Glomerular visceral epithelial cell (primary cell): ENCODE measurements at regions not wholly inside any gene's neighbourhood (a gene's known extent, or its start where the extent isn't known, plus 50 kb on each side); places are given as distances from the start of the nearest gene placed in this dataset.

Experiments used
- DNase-seq: peaks from one replicate; pipeline ENCODE4 v3.0.0-alpha.2; 2016; ENCODE audit errors: extremely low spot score

DNA sequence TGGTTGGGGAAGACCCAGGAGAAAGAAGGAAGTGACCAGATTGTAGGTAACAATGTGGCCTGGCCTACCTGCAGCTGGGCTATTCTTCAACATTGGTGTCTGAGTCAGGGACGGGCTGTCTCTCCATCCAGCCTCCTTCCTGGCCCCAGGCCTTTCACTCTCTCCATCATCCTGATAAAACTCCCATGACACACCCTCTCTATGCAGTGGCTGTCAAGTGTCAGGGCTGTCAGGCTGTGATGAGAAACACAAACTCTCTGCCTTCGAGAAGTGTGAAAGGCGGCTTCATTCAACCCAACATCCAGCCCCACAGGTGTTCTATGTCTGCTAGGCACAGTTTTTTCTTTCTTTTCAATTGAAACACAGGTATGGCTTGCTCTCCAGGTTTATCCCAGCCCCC lies 153.3 kb upstream of the VSTM2B start:
- no peak for DNase-seq

DNA sequence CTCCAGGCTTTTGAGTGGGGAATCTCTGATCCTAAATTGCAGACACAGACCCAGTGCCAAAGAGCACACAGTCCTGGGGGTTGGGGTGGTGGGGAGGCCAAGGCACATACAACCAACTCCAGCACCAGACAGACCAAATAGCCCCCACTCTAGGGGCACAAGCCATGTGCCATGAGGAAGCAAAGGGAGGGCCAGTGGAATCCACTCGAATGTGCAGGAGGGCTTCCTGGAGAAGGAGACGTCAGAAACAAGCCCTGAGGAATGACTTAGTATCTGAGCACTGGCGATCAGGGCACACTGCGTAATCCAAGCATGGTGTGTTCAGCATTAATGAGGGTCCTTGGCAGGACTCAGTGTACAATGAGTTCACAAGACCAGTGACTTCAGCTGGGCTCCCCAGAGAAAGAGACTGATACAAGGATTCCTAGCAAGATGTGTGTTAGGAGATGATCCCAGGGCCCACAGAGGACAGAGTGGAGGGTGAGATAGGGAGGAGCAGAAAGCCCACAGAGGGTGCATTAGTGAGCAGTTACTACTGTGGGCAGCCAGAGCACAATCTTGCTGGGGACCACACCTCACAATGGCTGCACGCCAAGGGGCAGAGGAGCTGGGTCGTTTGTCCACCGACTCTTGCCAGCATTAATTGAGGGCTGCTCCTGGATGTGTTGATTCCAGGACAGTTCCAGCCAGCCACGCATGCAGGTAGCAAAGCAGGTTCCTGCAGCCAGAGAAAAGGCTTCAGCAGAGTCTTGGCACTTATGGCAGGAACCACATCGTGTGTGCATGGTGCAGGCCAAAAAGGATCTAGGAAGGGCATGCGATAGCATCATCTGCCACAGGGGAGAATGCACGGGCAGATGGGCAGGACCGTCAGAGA lies 152.6 kb upstream of the VSTM2B start:
- no peak for DNase-seq

DNA sequence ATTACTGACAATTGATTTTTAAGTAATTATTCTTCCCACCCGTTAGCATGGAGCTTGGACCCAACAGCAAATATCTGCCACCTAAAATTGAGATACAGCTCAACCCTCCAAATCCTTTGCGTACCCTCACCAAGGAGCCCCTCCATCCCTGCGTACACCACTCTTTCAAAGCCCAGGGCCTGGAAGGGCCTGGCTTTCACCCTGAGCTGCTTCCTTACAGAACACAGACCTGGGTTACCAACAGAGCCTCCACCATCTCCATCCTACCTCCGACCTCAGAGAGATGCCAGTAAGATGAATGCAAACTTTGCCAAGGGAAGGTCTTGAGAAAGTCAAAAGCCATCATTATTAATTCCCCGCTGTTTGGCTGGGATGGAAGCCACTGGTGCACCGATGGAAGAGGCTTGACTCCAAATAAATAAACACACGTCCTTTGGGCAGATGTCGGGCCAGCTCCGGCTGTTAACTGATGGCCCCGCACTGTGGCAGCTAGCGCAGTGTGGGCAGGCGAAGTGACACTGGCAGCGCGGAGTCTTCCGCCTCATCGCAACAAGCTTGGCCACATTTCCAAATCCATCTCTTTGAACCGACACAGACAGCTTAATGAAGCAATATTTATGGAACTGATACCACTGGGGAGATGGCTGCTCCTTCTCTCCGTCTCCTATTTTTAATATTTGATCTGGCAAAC lies 150.2 kb upstream of the VSTM2B start:
- DNase-seq: no peak

DNA sequence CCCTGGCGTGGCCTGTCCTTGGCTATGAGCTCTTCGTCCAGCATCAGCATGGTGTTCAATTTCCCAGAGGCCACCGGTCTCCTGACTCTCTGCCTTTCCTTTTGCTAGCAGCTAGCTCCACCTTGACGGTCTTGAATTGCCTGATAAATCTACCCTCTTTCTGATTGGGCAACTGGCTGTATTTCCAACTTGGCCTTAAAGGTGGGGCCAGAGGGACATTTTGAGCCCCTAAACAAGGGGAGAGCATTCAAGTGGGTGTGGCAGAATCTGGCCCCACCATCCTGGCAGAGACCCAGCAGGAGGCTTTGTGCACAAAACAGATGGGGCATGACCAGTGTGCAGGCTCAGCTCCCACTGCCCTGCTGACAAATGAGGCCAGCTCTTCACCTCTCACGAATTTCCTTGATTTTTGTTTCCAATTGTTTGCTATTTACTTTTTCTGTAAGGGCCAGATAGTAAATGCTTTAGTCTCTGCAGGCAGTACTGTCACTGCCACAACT lies 148.9 kb upstream of the VSTM2B start:
- no peak for DNase-seq

DNA sequence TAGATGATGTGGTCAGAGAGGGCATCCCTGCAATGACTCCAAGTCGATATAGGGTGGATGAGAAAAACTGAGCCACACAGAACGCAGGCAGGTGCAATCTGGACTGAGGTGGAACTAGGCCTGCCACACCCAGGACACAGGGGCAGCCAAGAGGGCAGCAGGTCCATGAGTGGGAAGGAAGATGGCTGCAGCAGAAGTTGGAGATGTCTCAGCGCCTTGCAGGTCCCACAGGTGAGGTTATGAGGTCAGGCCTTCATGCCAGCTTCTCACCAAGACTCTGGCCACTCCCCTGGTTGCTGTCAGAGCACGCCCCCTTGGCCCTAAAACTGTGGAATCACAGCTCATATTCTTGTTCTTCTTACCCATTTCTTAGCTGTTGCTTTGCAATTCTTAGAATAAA lies 147.7 kb upstream of the VSTM2B start:
- no peak for DNase-seq

- DNase-seq: no peak
Observed at GRCh38 chr19:29378543-29379080, 147.2 kb upstream of the VSTM2B start.

DNA sequence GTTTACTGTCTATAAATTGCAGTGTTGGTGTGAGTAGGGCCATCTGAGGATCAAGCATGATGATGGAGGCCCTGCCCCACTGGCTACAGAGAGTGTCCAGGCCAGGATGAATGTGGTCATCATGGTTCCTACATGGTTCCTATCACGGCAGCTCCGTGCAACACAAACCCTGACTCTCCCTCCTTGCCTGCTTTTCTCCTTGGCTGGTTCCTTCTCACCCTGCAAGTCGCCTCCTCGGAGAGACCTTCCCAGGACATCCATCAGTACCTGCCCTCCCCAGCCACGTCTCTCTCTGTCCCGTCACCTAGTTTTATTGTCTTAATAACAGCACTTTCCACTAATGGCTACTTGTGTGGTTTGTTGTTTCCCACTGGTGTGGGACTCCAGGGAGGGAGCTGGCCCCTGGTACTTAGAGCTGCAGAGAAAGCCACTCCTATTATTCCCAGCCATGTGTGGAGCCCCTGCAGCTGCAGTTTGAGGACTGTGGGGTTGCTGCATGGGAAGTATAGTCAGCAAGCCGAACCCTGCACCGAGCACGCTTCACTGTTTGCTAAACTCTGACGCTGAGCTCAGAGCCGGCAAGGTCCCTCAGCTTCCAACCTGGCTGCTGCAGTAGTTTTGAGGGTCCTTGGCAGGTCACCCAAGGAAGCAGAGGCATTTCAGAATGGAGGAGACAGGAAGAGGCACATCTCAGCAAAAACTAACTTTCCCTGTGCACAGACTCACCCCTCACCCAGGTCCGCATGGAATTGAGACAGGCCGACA lies 146.4 kb upstream of the VSTM2B start:
- no peak for DNase-seq

- no peak for DNase-seq
Observed at GRCh38 chr19:29380581-29380980, 145.2 kb upstream of the VSTM2B start.

DNA sequence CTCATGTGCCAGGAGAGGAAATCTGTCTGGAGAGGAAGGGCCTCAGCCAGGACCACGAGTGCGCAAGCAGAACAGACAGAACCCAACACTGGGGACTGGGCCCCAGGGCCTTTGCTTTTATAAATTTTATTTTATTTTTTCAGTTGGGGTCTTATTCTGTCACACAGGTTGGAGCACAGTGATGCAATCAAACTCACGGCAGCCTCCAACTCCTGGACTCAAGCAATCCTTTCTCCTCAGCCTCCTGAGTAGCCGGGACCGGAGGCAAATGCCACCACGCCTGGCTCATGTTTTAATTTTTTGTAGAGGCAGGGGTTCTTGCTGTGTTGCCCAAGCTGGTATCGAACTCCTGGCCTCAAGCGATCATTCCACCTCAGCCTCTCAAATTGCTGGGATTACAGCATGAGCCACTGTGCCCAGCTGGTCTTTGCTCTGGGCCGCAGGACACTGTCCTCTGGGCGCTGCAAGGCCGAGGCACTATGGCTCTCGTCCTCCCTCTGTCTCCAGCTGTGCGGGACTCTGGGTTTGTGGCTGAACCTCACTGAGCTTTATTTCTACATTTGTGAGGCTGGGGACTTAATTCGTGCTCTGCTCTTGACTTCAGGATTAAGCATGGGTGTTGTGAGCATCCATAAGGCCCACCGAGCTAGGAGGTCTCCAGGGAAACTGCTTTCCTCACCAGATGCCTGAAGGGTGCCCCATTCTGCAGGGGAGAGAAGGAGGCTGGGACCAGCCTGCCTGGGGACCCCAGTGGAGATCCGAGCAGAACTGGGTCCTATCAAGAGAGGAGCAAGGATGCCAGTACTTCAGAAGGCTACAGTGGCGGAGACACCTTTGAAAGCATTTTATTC lies 144.2 kb upstream of the VSTM2B start:
- DNase-seq: no peak

- no peak for DNase-seq
Observed at GRCh38 chr19:29383696-29384095, 142.1 kb upstream of the VSTM2B start.

DNA sequence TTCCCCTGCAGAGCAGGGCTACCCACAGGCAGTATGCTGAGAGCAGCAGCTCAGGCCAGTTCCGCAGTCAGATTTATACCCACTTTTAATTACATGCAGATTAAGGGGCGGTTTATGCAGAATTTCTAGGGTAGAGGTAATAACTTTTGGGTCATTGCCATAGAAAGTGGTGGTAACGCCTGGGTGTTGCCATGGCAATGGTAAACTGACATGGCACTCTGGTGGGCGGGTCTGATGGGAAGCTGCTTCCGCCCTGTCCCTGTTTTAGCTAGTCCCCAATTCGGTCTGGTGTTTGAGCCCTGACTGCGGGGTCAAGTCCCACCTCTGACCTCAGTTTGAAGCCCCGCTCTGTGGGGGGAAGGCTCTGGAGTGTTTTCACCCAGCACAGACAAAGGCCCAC lies 141.1 kb upstream of the VSTM2B start:
- no peak for DNase-seq

- DNase-seq: no peak
Observed at GRCh38 chr19:29385191-29385795, 140.5 kb upstream of the VSTM2B start.

- DNase-seq: no peak
Observed at GRCh38 chr19:29386970-29387369, 138.8 kb upstream of the VSTM2B start.

DNA sequence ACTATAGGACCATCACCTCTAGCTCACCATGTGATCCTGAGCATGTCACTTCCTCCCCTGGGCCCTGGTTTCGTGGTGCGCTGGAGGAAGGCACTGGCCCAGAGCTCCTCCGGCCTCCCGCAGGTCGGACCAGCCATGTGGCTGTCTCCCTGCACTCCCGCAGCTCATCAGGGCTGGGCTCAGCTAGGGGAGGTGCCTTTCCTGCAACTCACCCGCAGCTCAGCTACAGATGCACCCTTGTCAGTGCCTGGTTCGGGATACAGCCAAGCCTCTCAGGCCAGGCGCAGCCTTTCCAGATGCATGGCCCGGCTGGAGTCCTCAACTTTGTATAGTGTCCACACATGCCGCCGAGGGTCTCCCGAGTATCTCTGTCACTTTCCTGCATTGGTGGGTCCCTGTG lies 138.2 kb upstream of the VSTM2B start:
- no peak for DNase-seq

DNA sequence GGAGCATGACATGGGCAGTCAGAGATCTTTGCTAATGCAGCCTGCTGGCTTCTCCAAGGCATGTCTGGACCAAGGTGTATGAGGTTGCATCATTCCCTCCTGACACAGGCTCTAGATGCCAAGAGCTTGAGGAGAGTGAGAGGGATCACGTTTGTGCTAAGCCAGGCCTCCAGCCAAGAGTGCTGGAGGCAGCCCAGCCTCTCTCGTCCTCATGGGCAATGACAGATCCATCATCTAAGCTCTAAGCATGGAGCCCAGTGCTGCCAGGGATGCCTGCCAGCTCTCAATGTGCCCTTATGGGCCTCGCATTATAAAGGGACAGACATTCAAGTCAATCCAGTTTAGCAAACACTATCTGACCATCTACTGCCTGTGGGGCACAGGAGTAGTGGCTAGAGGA lies 136.3 kb upstream of the VSTM2B start:
- no peak for DNase-seq

- DNase-seq: no peak
Observed at GRCh38 chr19:29390742-29391141, 135.1 kb upstream of the VSTM2B start.

DNA sequence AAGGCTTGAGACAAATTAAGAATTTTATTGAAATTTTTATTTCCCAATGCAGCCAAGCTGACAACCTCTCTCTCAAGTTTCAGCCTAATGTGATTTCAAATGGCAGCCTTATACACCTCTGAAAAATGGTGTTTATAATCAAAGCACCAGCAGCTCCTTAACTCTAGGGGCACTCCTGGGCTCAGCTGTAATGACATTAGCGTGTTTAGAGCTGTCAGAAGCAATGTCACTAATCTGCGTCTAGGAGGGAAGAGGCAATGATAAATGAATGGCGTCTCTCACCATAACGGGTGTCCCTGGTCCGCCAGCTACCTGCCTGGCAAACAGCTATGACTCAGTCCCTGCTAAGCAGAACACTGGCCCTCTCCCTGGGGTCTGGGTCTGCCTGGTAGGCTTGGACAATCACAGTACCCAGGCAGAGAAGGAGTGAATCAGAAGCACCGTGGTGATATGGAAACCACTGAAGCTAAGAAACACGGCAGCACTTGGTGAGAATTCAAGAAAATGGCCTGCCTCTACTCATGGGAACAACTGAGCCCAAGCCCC lies 131.8 kb upstream of the VSTM2B start:
- DNase-seq: no peak

- no peak for DNase-seq
Observed at GRCh38 chr19:29395111-29395733, 130.6 kb upstream of the VSTM2B start.

DNA sequence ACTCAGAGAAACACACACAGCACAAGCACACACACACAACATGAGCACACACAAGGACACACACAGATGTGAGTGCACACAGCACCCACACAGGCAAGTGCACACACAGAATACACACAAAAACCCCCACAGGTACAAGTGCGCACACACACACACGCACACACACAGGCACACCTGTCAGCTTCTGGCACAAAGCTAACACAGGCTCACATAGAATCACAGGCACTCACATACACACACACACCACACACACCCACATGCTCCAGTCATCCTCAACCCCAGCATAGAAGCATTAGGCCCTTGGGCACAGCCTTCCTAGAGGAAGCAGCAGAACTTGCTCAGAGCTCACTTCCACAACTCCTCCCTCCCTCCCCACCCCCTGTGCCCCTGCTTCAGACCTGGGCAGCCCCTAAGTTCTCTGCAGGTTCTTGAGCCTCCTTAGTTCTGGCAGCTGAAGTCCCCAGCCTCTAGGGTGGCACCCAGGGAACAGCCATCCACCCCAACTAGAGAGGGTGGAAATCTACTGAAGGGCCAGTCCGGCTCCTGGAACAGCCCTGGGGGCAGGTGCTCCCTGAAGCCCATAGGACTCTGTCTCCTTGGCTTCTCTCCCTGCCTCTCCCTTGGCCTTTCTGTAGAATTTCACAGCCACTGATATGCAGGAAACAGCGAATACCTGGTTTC lies 129.9 kb upstream of the VSTM2B start:
- no peak for DNase-seq
